ENCODE measurements at regions not wholly inside any gene's neighbourhood (a gene's known extent, or its start where the extent isn't known, plus 50 kb on each side); places are given as distances from the start of the nearest gene placed in this dataset.

DNA sequence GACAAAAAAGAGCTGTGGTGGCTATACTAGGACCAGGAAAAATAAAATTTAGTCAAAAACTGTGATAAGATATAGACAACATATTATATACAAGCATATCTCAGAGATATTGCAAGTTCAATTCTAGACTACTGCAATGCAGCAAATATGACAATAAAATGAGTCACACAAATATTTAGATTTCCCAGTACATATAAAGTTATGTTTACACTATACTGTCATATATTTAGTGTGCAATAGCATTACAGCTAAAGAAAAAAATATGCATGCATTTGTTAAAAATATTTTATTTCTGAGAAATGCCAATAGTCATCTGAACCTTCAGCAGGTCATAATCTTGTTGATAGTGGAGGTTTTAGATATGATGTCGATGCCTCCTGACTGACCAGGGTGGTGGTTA lies 72.1 kb downstream of the AKR1C4 start:
- no peak for TF ChIP-seq EZH2 (IDR thresholded peaks at IDR 0.05; ENCODE audit: low read depth)
- TF ChIP-seq, protein P1, sequence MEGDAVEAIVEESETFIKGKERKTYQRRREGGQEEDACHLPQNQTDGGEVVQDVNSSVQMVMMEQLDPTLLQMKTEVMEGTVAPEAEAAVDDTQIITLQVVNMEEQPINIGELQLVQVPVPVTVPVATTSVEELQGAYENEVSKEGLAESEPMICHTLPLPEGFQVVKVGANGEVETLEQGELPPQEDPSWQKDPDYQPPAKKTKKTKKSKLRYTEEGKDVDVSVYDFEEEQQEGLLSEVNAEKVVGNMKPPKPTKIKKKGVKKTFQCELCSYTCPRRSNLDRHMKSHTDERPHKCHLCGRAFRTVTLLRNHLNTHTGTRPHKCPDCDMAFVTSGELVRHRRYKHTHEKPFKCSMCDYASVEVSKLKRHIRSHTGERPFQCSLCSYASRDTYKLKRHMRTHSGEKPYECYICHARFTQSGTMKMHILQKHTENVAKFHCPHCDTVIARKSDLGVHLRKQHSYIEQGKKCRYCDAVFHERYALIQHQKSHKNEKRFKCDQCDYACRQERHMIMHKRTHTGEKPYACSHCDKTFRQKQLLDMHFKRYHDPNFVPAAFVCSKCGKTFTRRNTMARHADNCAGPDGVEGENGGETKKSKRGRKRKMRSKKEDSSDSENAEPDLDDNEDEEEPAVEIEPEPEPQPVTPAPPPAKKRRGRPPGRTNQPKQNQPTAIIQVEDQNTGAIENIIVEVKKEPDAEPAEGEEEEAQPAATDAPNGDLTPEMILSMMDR (conservative IDR thresholded peaks at IDR 0.05), result no peak
